ENCODE measurements at regions not wholly inside any gene's neighbourhood (a gene's known extent, or its start where the extent isn't known, plus 50 kb on each side); places are given as distances from the start of the nearest gene placed in this dataset.

DNA sequence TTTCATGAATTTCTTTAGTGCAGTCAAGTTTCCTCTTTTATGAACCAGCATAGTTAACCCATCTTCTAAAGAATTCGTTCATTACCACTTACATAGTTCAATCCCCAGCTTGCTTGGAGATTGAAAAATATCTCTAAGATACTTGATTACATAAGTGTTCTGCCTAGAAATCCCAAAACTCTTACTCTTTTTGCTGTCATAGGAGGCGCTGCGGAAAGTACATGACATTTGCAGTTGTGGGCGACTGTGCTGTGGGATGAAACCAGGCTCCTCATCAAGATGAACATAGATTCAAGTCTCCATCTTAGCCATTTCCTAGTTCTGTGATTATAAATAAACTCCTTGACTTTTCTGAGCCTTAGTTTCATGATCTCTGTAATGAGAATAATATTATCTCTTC lies 107.1 kb upstream of the SORBS2 start:
- TF ChIP-seq, protein P1, sequence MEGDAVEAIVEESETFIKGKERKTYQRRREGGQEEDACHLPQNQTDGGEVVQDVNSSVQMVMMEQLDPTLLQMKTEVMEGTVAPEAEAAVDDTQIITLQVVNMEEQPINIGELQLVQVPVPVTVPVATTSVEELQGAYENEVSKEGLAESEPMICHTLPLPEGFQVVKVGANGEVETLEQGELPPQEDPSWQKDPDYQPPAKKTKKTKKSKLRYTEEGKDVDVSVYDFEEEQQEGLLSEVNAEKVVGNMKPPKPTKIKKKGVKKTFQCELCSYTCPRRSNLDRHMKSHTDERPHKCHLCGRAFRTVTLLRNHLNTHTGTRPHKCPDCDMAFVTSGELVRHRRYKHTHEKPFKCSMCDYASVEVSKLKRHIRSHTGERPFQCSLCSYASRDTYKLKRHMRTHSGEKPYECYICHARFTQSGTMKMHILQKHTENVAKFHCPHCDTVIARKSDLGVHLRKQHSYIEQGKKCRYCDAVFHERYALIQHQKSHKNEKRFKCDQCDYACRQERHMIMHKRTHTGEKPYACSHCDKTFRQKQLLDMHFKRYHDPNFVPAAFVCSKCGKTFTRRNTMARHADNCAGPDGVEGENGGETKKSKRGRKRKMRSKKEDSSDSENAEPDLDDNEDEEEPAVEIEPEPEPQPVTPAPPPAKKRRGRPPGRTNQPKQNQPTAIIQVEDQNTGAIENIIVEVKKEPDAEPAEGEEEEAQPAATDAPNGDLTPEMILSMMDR (conservative IDR thresholded peaks at IDR 0.05; ENCODE audit: low read depth, low read length): no peak
- no peak for TF ChIP-seq EZH2 (IDR thresholded peaks at IDR 0.05; ENCODE audit: low read length, unreplicated experiment)
- TF ChIP-seq EZH2phosphoT487 (IDR thresholded peaks at IDR 0.05; ENCODE audit: borderline replicate concordance, low read length): no peak

Measured in PC-3 (cell line).